GM12878 (cell line): ENCODE measurements at regions not wholly inside any gene's neighbourhood (a gene's known extent, or its start where the extent isn't known, plus 50 kb on each side); places are given as distances from the start of the nearest gene placed in this dataset.

Experiments
- ATAC-seq: fragments of 200-7000 bp; cut with Tn5 transposase; 3 replicates; pipeline ENCODE4 v1.9.1; 2020; ENCODE audit warnings: mild to moderate bottlenecking, moderate library complexity
- BruUV-seq: library from RNA; stranded (reverse); fragments of 400-500 nt; replicated peaks from 2 replicates; lab custom pipeline; 2021; lab: Mats Ljungman, UMichigan
- CTCF ChIA-PET: fragments of 300-600 bp; sonication (Branson Sonifier 250); formaldehyde crosslinking; extraction: SDS; loops from one replicate; lab custom pipeline; 2021; ENCODE audit warnings: inconsistent platforms; lab: Yijun Ruan, JAX
- POLR2A ChIA-PET: fragments of 350-600 bp; formaldehyde crosslinking; extraction: SDS; loops from one replicate; lab custom pipeline; 2021; ENCODE audit warnings: inconsistent platforms; lab: Charles Lee
- RAD21 ChIA-PET: fragments of 300-600 bp; sonication (Branson Sonifier 250); formaldehyde crosslinking; loops from one replicate; lab custom pipeline; 2023; ENCODE audit warnings: antibody characterized with exemption; ENCODE audit not compliant: unreplicated experiment; lab: Charles Lee
- SMC1A ChIA-PET: fragments of 300-600 bp; sonication (Branson Sonifier 250); formaldehyde crosslinking; loops from one replicate; lab custom pipeline; 2023; ENCODE audit not compliant: unreplicated experiment, uncharacterized antibody; lab: Charles Lee
- DNase-seq: peaks from one replicate; pipeline ENCODE4 v3.0.0-alpha.2; 2011; ENCODE audit warnings: low read depth, low spot score
- FAIRE-seq: peaks from 3 replicates; lab custom pipeline; 2011; peaks lifted over from hg19 to GRCh38; lab: Jason Lieb, UNC
- H2AFZ ChIP-seq: 2 replicates; pipeline ENCODE4 v1.6.0; 2011; ENCODE audit warnings: low read depth, low read length, control low read depth; ENCODE audit not compliant: control insufficient read depth
- H3K27ac ChIP-seq: 2 replicates; pipeline ENCODE4 v1.5.1; 2011; ENCODE audit warnings: control low read depth; ENCODE audit not compliant: control insufficient read depth, insufficient read depth
- H3K27me3 ChIP-seq, 2 experiments: replicated peaks in 1 of 2; 2 replicates each; pipeline versions ENCODE4 v1.6.0 to v1.6.1; 2011; ENCODE audit warnings: low read length in 1 of 2; ENCODE audit not compliant: control insufficient read depth in 2 of 2, insufficient read depth in 2 of 2
- H3K36me3 ChIP-seq, 2 experiments: 2 replicates each; pipeline ENCODE4 v1.5.1; 2011; ENCODE audit warnings: low read length in 1 of 2; ENCODE audit not compliant: control insufficient read depth in 2 of 2, insufficient read depth in 2 of 2
- H3K4me1 ChIP-seq: 2 replicates; pipeline ENCODE4 v1.6.1; 2011; ENCODE audit warnings: mild to moderate bottlenecking, low read length, moderate library complexity, mixed read lengths; ENCODE audit not compliant: control insufficient read depth, insufficient read depth
- H3K4me2 ChIP-seq: 2 replicates; pipeline ENCODE4 v1.6.0; 2011; ENCODE audit warnings: control low read depth; ENCODE audit not compliant: control insufficient read depth, insufficient read depth
- H3K4me3 ChIP-seq: fragments of 200-600 bp; sonication (generic); 2 replicates; pipeline ENCODE4 v1.5.1; 2016
- H3K79me2 ChIP-seq: 2 replicates; pipeline ENCODE4 v1.6.0; 2011; ENCODE audit warnings: low read length; ENCODE audit not compliant: control insufficient read depth, insufficient read depth
- H3K9ac ChIP-seq: 2 replicates; pipeline ENCODE4 v1.8.0; 2011; ENCODE audit warnings: low read length, control low read depth, mixed read lengths; ENCODE audit not compliant: control insufficient read depth, insufficient read depth
- H3K9me3 ChIP-seq: replicated peaks from 3 replicates; pipeline ENCODE4 v1.5.1; 2011; ENCODE audit warnings: mild to moderate bottlenecking, low read length; ENCODE audit not compliant: control insufficient read depth, insufficient read depth
- H4K20me1 ChIP-seq: 2 replicates; pipeline ENCODE4 v1.6.0; 2011; ENCODE audit not compliant: control insufficient read depth, insufficient read depth
- BCLAF1 ChIP-seq: fragments of 450-650 bp; IDR thresholded peaks from 2 replicates; pipeline ENCODE4 v1.6.1; 2017; ENCODE audit warnings: antibody characterized with exemption, mild to moderate bottlenecking, moderate library complexity
- CHD4 ChIP-seq: fragments of 200-600 bp; sonication (generic); IDR thresholded peaks from 2 replicates; pipeline ENCODE4 v1.6.1; 2016; ENCODE audit warnings: mild to moderate bottlenecking
- KAT2A ChIP-seq: conservative IDR thresholded peaks from 2 replicates; pipeline ENCODE4 v1.6.1; 2011; ENCODE audit warnings: low read depth, low read length; ENCODE audit not compliant: control insufficient read depth
- POU2F2 ChIP-seq: IDR thresholded peaks from 3 replicates; pipeline ENCODE4 v1.6.1; 2011; ENCODE audit warnings: low read depth, mild to moderate bottlenecking, low read length, borderline replicate concordance
- SREBF2 ChIP-seq: IDR thresholded peaks from 2 replicates; pipeline ENCODE4 v1.6.1; 2012; ENCODE audit warnings: mild to moderate bottlenecking, low read length
- ZNF217 ChIP-seq: fragments of 450-650 bp; IDR thresholded peaks from 2 replicates; pipeline ENCODE4 v1.6.1; 2017; ENCODE audit warnings: antibody characterized with exemption, mild to moderate bottlenecking
- ZSCAN29 ChIP-seq: fragments of 450-650 bp; IDR thresholded peaks from 2 replicates; pipeline ENCODE4 v1.6.1; 2017; ENCODE audit warnings: mild to moderate bottlenecking, moderate library complexity
- WGBS: methylation state at CpG from one replicate; pipeline ENCODE4 v1.1.6; 2016; ENCODE audit warnings: low lambda C conversion rate; ENCODE audit not compliant: insufficient replicate concordance, insufficient coverage; ENCODE audit errors: missing lambda C conversion rate; 5-methylcytosine and 5-hydroxymethylcytosine counted together
- in situ Hi-C: fragments of 300-500 bp; cut with MboI; formaldehyde crosslinking; loops from 9 replicates; pipeline ENCODE4 v1.14.3; 2018; ENCODE audit warnings: mixed read lengths
- intact Hi-C: fragments of 100-400 bp; cut with micrococcal nuclease; formaldehyde crosslinking; loops from one replicate; pipeline ENCODE4 v1.14.2; 2022; ENCODE audit not compliant: unreplicated experiment

GRCh38 chr6:76612954-76613353, 540.5 kb upstream of the IMPG1 start:
- RAD21 ChIA-PET, result no interaction called here
- POLR2A ChIA-PET, result interaction anchor here (0.6 kb wide), 2 partner anchors 19 to 664 kb away, joined by 3 read pairs; no protein-coding TSS in a partner anchor

GRCh38 chr6:76609160-76609559, 536.7 kb upstream of the IMPG1 start:
- 14% methylated on average over 4 of the region's 4 CpGs for WGBS
- POLR2A ChIA-PET, result no interaction called here
- SMC1A ChIA-PET, result no interaction called here
- Histone ChIP-seq H3K4me3 (no peak overlapping the region), H3K27me3 (no peaks in the 10 kb centered on the region), H3K79me2 (no peaks in the 10 kb centered on the region), H3K4me1 (no peaks in the 10 kb centered on the region), H3K9ac (no peak overlapping the region)
- RAD21 ChIA-PET, result no interaction called here
- CTCF ChIA-PET, result no interaction called here
- TF ChIP-seq BCLAF1 (no peak), SREBF2 (no peak), ZNF217 (no peak), CHD4 (no peak)
- TF ChIP-seq, all 136 proteins: peak for 0
- Histone ChIP-seq H2AFZ (no peak overlapping the region), H3K27ac (no peak overlapping the region), H4K20me1 (no peaks in the 10 kb centered on the region), H3K9me3 (no peaks in the 10 kb centered on the region), H3K4me2 (no peak overlapping the region), H3K36me3 (no peaks in the 10 kb centered on the region)
- in situ Hi-C loops, result no loop called here
- no TSS peak for BruUV-seq
- DNase-seq, result no peak
- no peak for ATAC-seq
- intact Hi-C loops, result no loop called here
- FAIRE-seq, result no peak

More at GRCh38 chr6:76612954-76613353, 540.5 kb upstream of the IMPG1 start:
- TF ChIP-seq KAT2A (no peak), POU2F2 (no peak), ZSCAN29 (no peak)
- WGBS, result 0% methylated on average over 1 of the region's 1 CpG
- ChIA-PET CTCF (interaction anchor here (0.8 kb wide), 1 partner anchor 338 kb away, joined by 3 read pairs; no protein-coding TSS in a partner anchor), SMC1A (interaction anchor here (0.6 kb wide), 1 partner anchor 451 kb away, joined by 3 read pairs; no protein-coding TSS in a partner anchor)
- DNase-seq (no peak), ATAC-seq (no peak), FAIRE-seq (no peak)
- H4K20me1 ChIP-seq, result no peaks in the 10 kb centered on the region
- no peaks in the 10 kb centered on the region for H3K4me1 ChIP-seq
- BruUV-seq, result no TSS peak
- no peak overlapping the region for H3K4me2 ChIP-seq
- no peaks in the 10 kb centered on the region for H3K79me2 ChIP-seq
- in situ Hi-C loops, result no loop called here
- H3K36me3 ChIP-seq, result no peaks in the 10 kb centered on the region
- H3K4me3 ChIP-seq, result no peak overlapping the region
- no peak overlapping the region for H2AFZ ChIP-seq
- intact Hi-C loops, result no loop called here
- H3K27me3 ChIP-seq, result no peaks in the 10 kb centered on the region
- no peak overlapping the region for H3K27ac ChIP-seq
- H3K9ac ChIP-seq, result no peak overlapping the region
- H3K9me3 ChIP-seq, result no peaks in the 10 kb centered on the region
